ENCODE measurements at regions not wholly inside any gene's neighbourhood (a gene's known extent, or its start where the extent isn't known, plus 50 kb on each side); places are given as distances from the start of the nearest gene placed in this dataset.

DNA sequence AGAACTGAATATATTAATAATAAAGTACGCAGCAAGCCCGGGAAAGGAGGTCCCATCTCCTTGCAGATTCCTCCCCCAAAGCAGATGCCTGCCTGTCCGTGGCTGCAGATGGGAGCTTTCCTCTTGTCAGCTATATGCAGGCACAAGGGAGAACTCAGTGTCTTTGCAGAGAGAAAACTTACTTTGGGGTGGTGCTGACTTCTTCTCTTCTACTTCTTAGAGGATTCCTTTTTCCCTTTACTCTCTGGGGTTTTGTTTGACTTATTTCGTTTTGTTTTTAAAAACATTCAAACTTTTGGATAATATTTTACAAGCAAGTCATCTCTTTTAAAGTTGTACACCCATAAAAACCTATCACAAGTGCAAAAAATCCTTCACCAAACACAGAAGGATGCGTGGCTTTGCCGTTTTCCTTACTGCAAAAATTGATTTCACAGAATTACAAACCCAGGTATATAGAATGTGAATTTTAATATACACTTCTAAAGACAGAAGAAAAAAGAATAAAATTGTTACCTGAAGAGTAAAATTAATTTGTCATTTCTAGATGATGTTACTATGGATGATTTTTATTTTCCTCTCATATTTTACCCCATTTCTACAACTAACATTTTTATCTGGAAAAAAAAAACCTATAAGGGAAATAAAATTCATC, 65.3 kb upstream of the IGF1R start:
- DNase-seq (ENCODE audit: low read depth), result no peak
- no peak overlapping the region for H3K4me3 ChIP-seq (ENCODE audit: low read depth, low read length)
- TF ChIP-seq, protein P1, sequence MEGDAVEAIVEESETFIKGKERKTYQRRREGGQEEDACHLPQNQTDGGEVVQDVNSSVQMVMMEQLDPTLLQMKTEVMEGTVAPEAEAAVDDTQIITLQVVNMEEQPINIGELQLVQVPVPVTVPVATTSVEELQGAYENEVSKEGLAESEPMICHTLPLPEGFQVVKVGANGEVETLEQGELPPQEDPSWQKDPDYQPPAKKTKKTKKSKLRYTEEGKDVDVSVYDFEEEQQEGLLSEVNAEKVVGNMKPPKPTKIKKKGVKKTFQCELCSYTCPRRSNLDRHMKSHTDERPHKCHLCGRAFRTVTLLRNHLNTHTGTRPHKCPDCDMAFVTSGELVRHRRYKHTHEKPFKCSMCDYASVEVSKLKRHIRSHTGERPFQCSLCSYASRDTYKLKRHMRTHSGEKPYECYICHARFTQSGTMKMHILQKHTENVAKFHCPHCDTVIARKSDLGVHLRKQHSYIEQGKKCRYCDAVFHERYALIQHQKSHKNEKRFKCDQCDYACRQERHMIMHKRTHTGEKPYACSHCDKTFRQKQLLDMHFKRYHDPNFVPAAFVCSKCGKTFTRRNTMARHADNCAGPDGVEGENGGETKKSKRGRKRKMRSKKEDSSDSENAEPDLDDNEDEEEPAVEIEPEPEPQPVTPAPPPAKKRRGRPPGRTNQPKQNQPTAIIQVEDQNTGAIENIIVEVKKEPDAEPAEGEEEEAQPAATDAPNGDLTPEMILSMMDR (IDR thresholded peaks at IDR 0.05; ENCODE audit: insufficient read depth, low read length), result no peak

GRCh38 chr15:98583771-98584430, 64.4 kb upstream of the IGF1R start:
- H3K4me3 ChIP-seq (ENCODE audit: low read depth, low read length), result no peak overlapping the region
- TF ChIP-seq, protein P1 (IDR thresholded peaks at IDR 0.05; ENCODE audit: insufficient read depth, low read length), result no peak
- no peak for DNase-seq (ENCODE audit: low read depth)

GRCh38 chr15:98586066-98586465, 62.3 kb upstream of the IGF1R start:
- DNase-seq (ENCODE audit: low read depth), result no peak
- no peak overlapping the region for H3K4me3 ChIP-seq (ENCODE audit: low read depth, low read length)
- TF ChIP-seq, protein P1 (IDR thresholded peaks at IDR 0.05; ENCODE audit: insufficient read depth, low read length), result no peak

GRCh38 chr15:98592136-98592535, 56.2 kb upstream of the IGF1R start:
- H3K4me3 ChIP-seq (ENCODE audit: low read depth, low read length), result no peak overlapping the region
- no peak for DNase-seq (ENCODE audit: low read depth)
- TF ChIP-seq, protein P1 (IDR thresholded peaks at IDR 0.05; ENCODE audit: insufficient read depth, low read length), result no peak

DNA sequence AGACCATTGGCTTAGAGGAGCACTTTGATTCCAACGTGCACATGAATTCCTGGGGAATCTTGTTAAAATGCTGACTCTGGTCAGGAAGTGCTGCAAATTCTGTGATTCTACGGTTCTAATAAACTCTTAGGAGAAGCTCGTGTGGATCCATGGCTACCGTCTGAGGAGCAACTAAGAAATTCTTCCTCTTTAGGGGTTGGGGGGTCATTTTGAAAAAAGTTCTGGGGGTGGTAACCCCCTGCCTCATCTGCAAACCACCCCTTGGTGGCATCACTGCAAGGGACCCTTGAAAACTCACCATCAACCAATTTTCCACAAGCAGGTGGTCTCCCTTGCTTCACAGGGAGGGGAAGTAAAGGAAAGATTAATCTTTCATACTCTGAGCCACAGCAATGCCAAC, 52.2 kb upstream of the IGF1R start:
- no peak for DNase-seq (ENCODE audit: low read depth)
- H3K4me3 ChIP-seq (ENCODE audit: low read depth, low read length), result no peak overlapping the region
- TF ChIP-seq, protein P1 (IDR thresholded peaks at IDR 0.05; ENCODE audit: insufficient read depth, low read length), result no peak

- DNase-seq (ENCODE audit: low read depth), result peak; percentile 5
- H3K4me3 ChIP-seq (ENCODE audit: low read depth, low read length), result no peak overlapping the region
- TF ChIP-seq, protein P1 (IDR thresholded peaks at IDR 0.05; ENCODE audit: insufficient read depth, low read length), result no peak
Observed at GRCh38 chr15:98596885-98597392, 51.4 kb upstream of the IGF1R start.
